Smooth muscle cell of the brain vasculature (primary cell): ENCODE measurements at regions not wholly inside any gene's neighbourhood (a gene's known extent, or its start where the extent isn't known, plus 50 kb on each side); places are given as distances from the start of the nearest gene placed in this dataset.

Experiments used
- DNase-seq: peaks from one replicate; pipeline ENCODE4 v3.0.0-alpha.2; 2012; ENCODE audit warnings: low read depth, low spot score

- DNase-seq, result no peak
Measured at GRCh38 chr5:2131826-2132496, 249.2 kb upstream of the IRX4 start.

GRCh38 chr5:2131196-2131595, 248.5 kb upstream of the IRX4 start:
- DNase-seq, result no peak

- no peak for DNase-seq
Measured at GRCh38 chr5:2130361-2130760, 247.6 kb upstream of the IRX4 start.

GRCh38 chr5:2129568-2130272, 247.0 kb upstream of the IRX4 start:
- no peak for DNase-seq

GRCh38 chr5:2128686-2129355, 246.1 kb upstream of the IRX4 start:
- no peak for DNase-seq

- no peak for DNase-seq
Measured at GRCh38 chr5:2126512-2126911, 243.8 kb upstream of the IRX4 start.

- no peak for DNase-seq
Measured at GRCh38 chr5:2125901-2126265, 243.2 kb upstream of the IRX4 start.

GRCh38 chr5:2125171-2125900, 242.6 kb upstream of the IRX4 start:
- no peak for DNase-seq

GRCh38 chr5:2124434-2125170, 241.9 kb upstream of the IRX4 start:
- DNase-seq, result no peak

GRCh38 chr5:2123874-2124273, 241.1 kb upstream of the IRX4 start:
- DNase-seq, result no peak

GRCh38 chr5:2120361-2120760, 237.6 kb upstream of the IRX4 start:
- DNase-seq, result no peak

- DNase-seq, result no peak
Measured at GRCh38 chr5:2119573-2119972, 236.8 kb upstream of the IRX4 start.

- DNase-seq, result no peak
Measured at GRCh38 chr5:2113348-2114131, 230.8 kb upstream of the IRX4 start.

GRCh38 chr5:2112173-2113025, 229.7 kb upstream of the IRX4 start:
- no peak for DNase-seq

- no peak for DNase-seq
Measured at GRCh38 chr5:2111569-2112105, 228.9 kb upstream of the IRX4 start.

GRCh38 chr5:2110934-2111462, 228.3 kb upstream of the IRX4 start:
- DNase-seq, result no peak

GRCh38 chr5:2110137-2110933, 227.6 kb upstream of the IRX4 start:
- no peak for DNase-seq

- no peak for DNase-seq
Measured at GRCh38 chr5:2109566-2109965, 226.8 kb upstream of the IRX4 start.
